ENCODE measurements at regions not wholly inside any gene's neighbourhood (a gene's known extent, or its start where the extent isn't known, plus 50 kb on each side); places are given as distances from the start of the nearest gene placed in this dataset.

- Histone ChIP-seq H3K14ac (ENCODE audit: insufficient read length) (no peak overlapping the region), H2BK12ac (ENCODE audit: low read depth, low read length) (no peak overlapping the region), H2AFZ (ENCODE audit: low read length) (no peak overlapping the region), H3K4ac (replicated peaks; ENCODE audit: insufficient read length, low read depth, low read length) (no peak overlapping the region), H3K23me2 (ENCODE audit: low read depth, low read length) (no peaks in the 10 kb centered on the region), H3K56ac (replicated peaks; ENCODE audit: insufficient read length, low read depth, low read length) (no peak overlapping the region), H3K9ac (replicated peaks in 1 of 4; ENCODE audit: extremely low read depth in 1 of 4, low read depth in 3 of 4, low read length in 3 of 4) (no peak overlapping the region), H3K4me1 (replicated peaks in 1 of 4; ENCODE audit: control insufficient read depth in 3 of 4, insufficient read depth in 4 of 4, low read length in 3 of 4) (peaks cover 0 to 6% (median 3%) of the 10 kb centered on the region in 4 experiments; a peak in 3 of 7 replicates), H2BK20ac (ENCODE audit: low read length) (no peak overlapping the region), H3K27me3 (replicated peaks in 1 of 4; ENCODE audit: control insufficient read depth in 3 of 4, extremely low read depth in 1 of 4, insufficient read depth in 3 of 4, low read length in 3 of 4) (no peaks in the 10 kb centered on the region), H3K4me2 (ENCODE audit: insufficient read depth in 1 of 2, low read depth in 2 of 2, low read length in 2 of 2) (no peak overlapping the region), H3K9me3 (ENCODE audit: insufficient read depth in 2 of 2, low read depth in 1 of 2, low read length in 1 of 2) (no peaks in the 10 kb centered on the region), H2BK120ac (replicated peaks; ENCODE audit: low read depth, low read length) (no peak overlapping the region), H3K4me3 (ENCODE audit: extremely low read depth in 1 of 4, insufficient read depth in 2 of 4, low read depth in 3 of 4, low read length in 4 of 4) (no peak overlapping the region), H3K79me2 (ENCODE audit: control insufficient read depth in 1 of 2, insufficient read depth in 2 of 2, low read length in 2 of 2) (no peaks in the 10 kb centered on the region), H3K36me3 (ENCODE audit: control insufficient read depth in 2 of 4, insufficient read depth in 4 of 4, low read length in 3 of 4) (no peaks in the 10 kb centered on the region), H4K8ac (ENCODE audit: extremely low read depth, insufficient read depth, low read length) (no peak overlapping the region; the same call in 1 of the 2 replicates), H4K5ac (ENCODE audit: insufficient read length, low read depth, low read length) (no peak overlapping the region), H4K91ac (replicated peaks; ENCODE audit: insufficient read length, low read length) (no peak overlapping the region), H3K23ac (ENCODE audit: insufficient read length) (no peak overlapping the region), H4K20me1 (replicated peaks in 1 of 2; ENCODE audit: control insufficient read depth in 1 of 2, insufficient read depth in 2 of 2, low read length in 2 of 2) (no peaks in the 10 kb centered on the region), H3K18ac (ENCODE audit: extremely low read depth, low read length) (no peak overlapping the region), H2AK5ac (ENCODE audit: low read depth, low read length) (no peak overlapping the region), H3K27ac (ENCODE audit: low read depth, low read length) (no peak overlapping the region), H2BK15ac (ENCODE audit: low read length) (no peak overlapping the region), H3K79me1 (ENCODE audit: low read depth, low read length) (no peaks in the 10 kb centered on the region), H2BK5ac (ENCODE audit: low read depth, low read length) (no peak overlapping the region)
- no peak for FAIRE-seq
- DNase-seq (ENCODE audit: low read depth in 1 of 2, low spot score in 2 of 2): no peak
- ChIA-PET CTCF (ENCODE audit: partially characterized antibody) (no interaction called here), POLR2A (ENCODE audit: partially characterized antibody) (no interaction called here)
- WGBS, 2 experiments (ENCODE audit: extremely low coverage in 1 of 2, insufficient coverage in 1 of 2, insufficient read length in 1 of 2, insufficient replicate concordance in 2 of 2, low coverage in 1 of 2, low lambda C conversion rate in 2 of 2, missing lambda C conversion rate in 1 of 2): 100% methylated on average over 1 of the region's 1 CpG; no CpG with 5 or more reads in 1 of the 2 experiments
- TF ChIP-seq, protein P1, sequence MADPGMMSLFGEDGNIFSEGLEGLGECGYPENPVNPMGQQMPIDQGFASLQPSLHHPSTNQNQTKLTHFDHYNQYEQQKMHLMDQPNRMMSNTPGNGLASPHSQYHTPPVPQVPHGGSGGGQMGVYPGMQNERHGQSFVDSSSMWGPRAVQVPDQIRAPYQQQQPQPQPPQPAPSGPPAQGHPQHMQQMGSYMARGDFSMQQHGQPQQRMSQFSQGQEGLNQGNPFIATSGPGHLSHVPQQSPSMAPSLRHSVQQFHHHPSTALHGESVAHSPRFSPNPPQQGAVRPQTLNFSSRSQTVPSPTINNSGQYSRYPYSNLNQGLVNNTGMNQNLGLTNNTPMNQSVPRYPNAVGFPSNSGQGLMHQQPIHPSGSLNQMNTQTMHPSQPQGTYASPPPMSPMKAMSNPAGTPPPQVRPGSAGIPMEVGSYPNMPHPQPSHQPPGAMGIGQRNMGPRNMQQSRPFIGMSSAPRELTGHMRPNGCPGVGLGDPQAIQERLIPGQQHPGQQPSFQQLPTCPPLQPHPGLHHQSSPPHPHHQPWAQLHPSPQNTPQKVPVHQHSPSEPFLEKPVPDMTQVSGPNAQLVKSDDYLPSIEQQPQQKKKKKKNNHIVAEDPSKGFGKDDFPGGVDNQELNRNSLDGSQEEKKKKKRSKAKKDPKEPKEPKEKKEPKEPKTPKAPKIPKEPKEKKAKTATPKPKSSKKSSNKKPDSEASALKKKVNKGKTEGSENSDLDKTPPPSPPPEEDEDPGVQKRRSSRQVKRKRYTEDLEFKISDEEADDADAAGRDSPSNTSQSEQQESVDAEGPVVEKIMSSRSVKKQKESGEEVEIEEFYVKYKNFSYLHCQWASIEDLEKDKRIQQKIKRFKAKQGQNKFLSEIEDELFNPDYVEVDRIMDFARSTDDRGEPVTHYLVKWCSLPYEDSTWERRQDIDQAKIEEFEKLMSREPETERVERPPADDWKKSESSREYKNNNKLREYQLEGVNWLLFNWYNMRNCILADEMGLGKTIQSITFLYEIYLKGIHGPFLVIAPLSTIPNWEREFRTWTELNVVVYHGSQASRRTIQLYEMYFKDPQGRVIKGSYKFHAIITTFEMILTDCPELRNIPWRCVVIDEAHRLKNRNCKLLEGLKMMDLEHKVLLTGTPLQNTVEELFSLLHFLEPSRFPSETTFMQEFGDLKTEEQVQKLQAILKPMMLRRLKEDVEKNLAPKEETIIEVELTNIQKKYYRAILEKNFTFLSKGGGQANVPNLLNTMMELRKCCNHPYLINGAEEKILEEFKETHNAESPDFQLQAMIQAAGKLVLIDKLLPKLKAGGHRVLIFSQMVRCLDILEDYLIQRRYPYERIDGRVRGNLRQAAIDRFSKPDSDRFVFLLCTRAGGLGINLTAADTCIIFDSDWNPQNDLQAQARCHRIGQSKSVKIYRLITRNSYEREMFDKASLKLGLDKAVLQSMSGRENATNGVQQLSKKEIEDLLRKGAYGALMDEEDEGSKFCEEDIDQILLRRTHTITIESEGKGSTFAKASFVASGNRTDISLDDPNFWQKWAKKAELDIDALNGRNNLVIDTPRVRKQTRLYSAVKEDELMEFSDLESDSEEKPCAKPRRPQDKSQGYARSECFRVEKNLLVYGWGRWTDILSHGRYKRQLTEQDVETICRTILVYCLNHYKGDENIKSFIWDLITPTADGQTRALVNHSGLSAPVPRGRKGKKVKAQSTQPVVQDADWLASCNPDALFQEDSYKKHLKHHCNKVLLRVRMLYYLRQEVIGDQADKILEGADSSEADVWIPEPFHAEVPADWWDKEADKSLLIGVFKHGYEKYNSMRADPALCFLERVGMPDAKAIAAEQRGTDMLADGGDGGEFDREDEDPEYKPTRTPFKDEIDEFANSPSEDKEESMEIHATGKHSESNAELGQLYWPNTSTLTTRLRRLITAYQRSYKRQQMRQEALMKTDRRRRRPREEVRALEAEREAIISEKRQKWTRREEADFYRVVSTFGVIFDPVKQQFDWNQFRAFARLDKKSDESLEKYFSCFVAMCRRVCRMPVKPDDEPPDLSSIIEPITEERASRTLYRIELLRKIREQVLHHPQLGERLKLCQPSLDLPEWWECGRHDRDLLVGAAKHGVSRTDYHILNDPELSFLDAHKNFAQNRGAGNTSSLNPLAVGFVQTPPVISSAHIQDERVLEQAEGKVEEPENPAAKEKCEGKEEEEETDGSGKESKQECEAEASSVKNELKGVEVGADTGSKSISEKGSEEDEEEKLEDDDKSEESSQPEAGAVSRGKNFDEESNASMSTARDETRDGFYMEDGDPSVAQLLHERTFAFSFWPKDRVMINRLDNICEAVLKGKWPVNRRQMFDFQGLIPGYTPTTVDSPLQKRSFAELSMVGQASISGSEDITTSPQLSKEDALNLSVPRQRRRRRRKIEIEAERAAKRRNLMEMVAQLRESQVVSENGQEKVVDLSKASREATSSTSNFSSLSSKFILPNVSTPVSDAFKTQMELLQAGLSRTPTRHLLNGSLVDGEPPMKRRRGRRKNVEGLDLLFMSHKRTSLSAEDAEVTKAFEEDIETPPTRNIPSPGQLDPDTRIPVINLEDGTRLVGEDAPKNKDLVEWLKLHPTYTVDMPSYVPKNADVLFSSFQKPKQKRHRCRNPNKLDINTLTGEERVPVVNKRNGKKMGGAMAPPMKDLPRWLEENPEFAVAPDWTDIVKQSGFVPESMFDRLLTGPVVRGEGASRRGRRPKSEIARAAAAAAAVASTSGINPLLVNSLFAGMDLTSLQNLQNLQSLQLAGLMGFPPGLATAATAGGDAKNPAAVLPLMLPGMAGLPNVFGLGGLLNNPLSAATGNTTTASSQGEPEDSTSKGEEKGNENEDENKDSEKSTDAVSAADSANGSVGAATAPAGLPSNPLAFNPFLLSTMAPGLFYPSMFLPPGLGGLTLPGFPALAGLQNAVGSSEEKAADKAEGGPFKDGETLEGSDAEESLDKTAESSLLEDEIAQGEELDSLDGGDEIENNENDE (IDR thresholded peaks at IDR 0.05; ENCODE audit: insufficient replicate concordance, low read length): no peak
Measured at GRCh38 chr7:136640977-136641376, 227.5 kb upstream of the CHRM2 start.
